HG03097 (cell line): ENCODE measurements at regions not wholly inside any gene's neighbourhood (a gene's known extent, or its start where the extent isn't known, plus 50 kb on each side); places are given as distances from the start of the nearest gene placed in this dataset.
"Not testable (repeated sequence)": the region's sequence is repeated elsewhere in the genome, so short reads cannot be mapped to it uniquely, and the experiment has no call there.

Experiments
- ATAC-seq: cut with Tn5 transposase; IDR thresholded peaks from one replicate; pipeline ENCODE4 v1.9.1; 2021; ENCODE audit not compliant: unreplicated experiment, low FRiP score

GRCh38 chr16:59124056-59124455, 389.9 kb upstream of the GOT2 start:
- no peak for ATAC-seq

- ATAC-seq, result no peak
Observed at GRCh38 chr16:59123479-59123878, 389.4 kb upstream of the GOT2 start.

GRCh38 chr16:59122262-59122537, 388.1 kb upstream of the GOT2 start:
- ATAC-seq, result no peak

GRCh38 chr16:59121411-59122261, 387.5 kb upstream of the GOT2 start:
- ATAC-seq, result no peak

- no peak for ATAC-seq
Observed at GRCh38 chr16:59116744-59117143, 382.6 kb upstream of the GOT2 start.

- no peak for ATAC-seq
Observed at GRCh38 chr16:59114790-59115189, 380.7 kb upstream of the GOT2 start.

GRCh38 chr16:59113004-59113670, 379.0 kb upstream of the GOT2 start:
- ATAC-seq, result no peak

GRCh38 chr16:59111280-59111679, 377.2 kb upstream of the GOT2 start:
- ATAC-seq, result no peak

GRCh38 chr16:59108374-59108773, 374.3 kb upstream of the GOT2 start:
- no peak for ATAC-seq

- ATAC-seq, result not testable (repeated sequence)
Observed at GRCh38 chr16:59096682-59097081, 362.6 kb upstream of the GOT2 start.

GRCh38 chr16:59090541-59090940, 356.4 kb upstream of the GOT2 start:
- no peak for ATAC-seq

GRCh38 chr16:59088431-59088830, 354.3 kb upstream of the GOT2 start:
- ATAC-seq, result no peak

- no peak for ATAC-seq
Observed at GRCh38 chr16:59087641-59088040, 353.5 kb upstream of the GOT2 start.

- no peak for ATAC-seq
Observed at GRCh38 chr16:59067205-59067604, 333.1 kb upstream of the GOT2 start.

- no peak for ATAC-seq
Observed at GRCh38 chr16:59060207-59060606, 326.1 kb upstream of the GOT2 start.

GRCh38 chr16:59058250-59058649, 324.1 kb upstream of the GOT2 start:
- no peak for ATAC-seq

- no peak for ATAC-seq
Observed at GRCh38 chr16:59053911-59054310, 319.8 kb upstream of the GOT2 start.

- ATAC-seq, result no peak
Observed at GRCh38 chr16:59052231-59052630, 318.1 kb upstream of the GOT2 start.

GRCh38 chr16:59048876-59049275, 314.8 kb upstream of the GOT2 start:
- no peak for ATAC-seq

GRCh38 chr16:59047114-59047513, 313.0 kb upstream of the GOT2 start:
- ATAC-seq, result no peak

- ATAC-seq, result no peak
Observed at GRCh38 chr16:59046335-59046734, 312.2 kb upstream of the GOT2 start.

- no peak for ATAC-seq
Observed at GRCh38 chr16:59045501-59045900, 311.4 kb upstream of the GOT2 start.
